ENCODE measurements at regions not wholly inside any gene's neighbourhood (a gene's known extent, or its start where the extent isn't known, plus 50 kb on each side); places are given as distances from the start of the nearest gene placed in this dataset.

- no peaks in the 10 kb centered on the region for H3F3A ChIP-seq (ENCODE audit: low read depth)
- no peak overlapping the region for H3K4me2 ChIP-seq (ENCODE audit: low read depth, low read length, poor library complexity, severe bottlenecking)
- H2AFZ ChIP-seq (ENCODE audit: low read length): no peak overlapping the region
- no peaks in the 10 kb centered on the region for H3K36me3 ChIP-seq (ENCODE audit: insufficient read depth, low read length)
- H3K79me2 ChIP-seq (ENCODE audit: insufficient read depth, low read length): no peaks in the 10 kb centered on the region
- no peak overlapping the region for H3K9ac ChIP-seq (ENCODE audit: low read depth, low read length, poor library complexity, severe bottlenecking)
- no peak overlapping the region for H3K4me3 ChIP-seq (ENCODE audit: low read length, poor library complexity, severe bottlenecking)
- no peaks in the 10 kb centered on the region for H3K4me1 ChIP-seq (ENCODE audit: insufficient read depth, low read length, poor library complexity, severe bottlenecking)
- 0 out of 2 replicates have a peak, but pooled peaks cover 3% of the 10 kb centered on the region for H3K9me3 ChIP-seq (ENCODE audit: insufficient read depth, low read depth, low read length)
- TF ChIP-seq EZH2phosphoT487 (IDR thresholded peaks at IDR 0.05; ENCODE audit: borderline replicate concordance): no peak
- TF ChIP-seq CTCF (conservative IDR thresholded peaks at IDR 0.05; ENCODE audit: low read length): no peak
- H4K20me1 ChIP-seq (ENCODE audit: insufficient read depth, low read length, poor library complexity, severe bottlenecking): no peaks in the 10 kb centered on the region
- H3K9me2 ChIP-seq (replicated peaks; ENCODE audit: low read depth, low read length): no peaks in the 10 kb centered on the region
- no peaks in the 10 kb centered on the region for H3K27me3 ChIP-seq (ENCODE audit: insufficient read depth, low read length, poor library complexity, severe bottlenecking)
Observed at GRCh38 chr9:116015855-116016254, 137.7 kb upstream of the PAPPA start.

DNA sequence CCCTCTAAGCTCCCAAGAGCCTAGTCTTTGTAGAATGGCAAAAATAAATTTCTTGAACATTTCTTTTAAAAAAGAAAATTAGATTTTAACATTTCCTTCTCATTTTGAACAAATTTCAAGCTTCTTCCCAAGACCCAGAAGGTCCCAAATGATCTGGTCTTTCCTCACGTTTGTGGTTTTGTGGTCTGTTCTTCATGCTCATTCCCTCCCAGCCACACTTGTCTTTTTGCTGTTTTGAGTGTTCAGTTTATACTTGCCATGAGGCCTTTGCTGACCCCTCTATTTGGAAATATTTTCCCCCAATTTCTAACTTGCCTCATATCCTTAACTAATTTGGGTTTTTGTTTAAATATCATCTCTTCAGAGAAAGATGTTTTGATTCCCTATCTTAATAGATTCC lies 133.4 kb upstream of the PAPPA start:
- Histone ChIP-seq H2AFZ (ENCODE audit: low read length) (no peak overlapping the region), H3K27me3 (ENCODE audit: insufficient read depth, low read length, poor library complexity, severe bottlenecking) (no peaks in the 10 kb centered on the region), H3K4me3 (ENCODE audit: low read length, poor library complexity, severe bottlenecking) (no peak overlapping the region), H3K36me3 (ENCODE audit: insufficient read depth, low read length) (no peaks in the 10 kb centered on the region), H3K9me3 (ENCODE audit: insufficient read depth, low read depth, low read length) (no peaks in the 10 kb centered on the region), H4K20me1 (ENCODE audit: insufficient read depth, low read length, poor library complexity, severe bottlenecking) (no peaks in the 10 kb centered on the region), H3K9ac (ENCODE audit: low read depth, low read length, poor library complexity, severe bottlenecking) (no peak overlapping the region), H3K4me2 (ENCODE audit: low read depth, low read length, poor library complexity, severe bottlenecking) (no peak overlapping the region), H3K79me2 (ENCODE audit: insufficient read depth, low read length) (no peaks in the 10 kb centered on the region), H3F3A (ENCODE audit: low read depth) (no peaks in the 10 kb centered on the region), H3K4me1 (ENCODE audit: insufficient read depth, low read length, poor library complexity, severe bottlenecking) (no peaks in the 10 kb centered on the region), H3K9me2 (replicated peaks; ENCODE audit: low read depth, low read length) (no peaks in the 10 kb centered on the region)
- TF ChIP-seq EZH2phosphoT487 (IDR thresholded peaks at IDR 0.05; ENCODE audit: borderline replicate concordance) (no peak), CTCF (conservative IDR thresholded peaks at IDR 0.05; ENCODE audit: low read length) (no peak)

DNA sequence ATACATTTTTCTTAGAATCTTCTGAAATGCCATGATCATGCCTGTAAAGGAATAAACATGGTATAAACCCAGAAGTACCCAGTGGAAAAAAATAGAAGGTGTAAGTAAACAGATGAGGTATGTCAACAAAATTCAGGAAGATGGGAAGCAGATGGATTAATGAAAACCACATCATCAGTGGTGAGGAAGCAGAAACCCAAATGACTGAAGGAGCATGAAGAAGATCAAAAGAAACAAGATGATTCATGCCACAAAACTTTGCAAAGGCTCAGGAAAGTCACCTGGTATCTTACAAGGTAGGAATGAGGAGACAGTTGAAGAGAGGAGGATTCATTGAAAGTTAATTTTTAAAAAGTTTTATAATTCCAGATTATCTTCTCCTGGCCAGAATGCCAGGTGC lies 132.8 kb upstream of the PAPPA start:
- Histone ChIP-seq H3F3A (ENCODE audit: low read depth) (no peaks in the 10 kb centered on the region), H3K9ac (ENCODE audit: low read depth, low read length, poor library complexity, severe bottlenecking) (no peak overlapping the region), H3K9me2 (replicated peaks; ENCODE audit: low read depth, low read length) (no peaks in the 10 kb centered on the region), H3K27me3 (ENCODE audit: insufficient read depth, low read length, poor library complexity, severe bottlenecking) (no peaks in the 10 kb centered on the region), H3K4me1 (ENCODE audit: insufficient read depth, low read length, poor library complexity, severe bottlenecking) (no peaks in the 10 kb centered on the region), H3K4me2 (ENCODE audit: low read depth, low read length, poor library complexity, severe bottlenecking) (no peak overlapping the region), H3K9me3 (ENCODE audit: insufficient read depth, low read depth, low read length) (no peaks in the 10 kb centered on the region), H2AFZ (ENCODE audit: low read length) (no peak overlapping the region), H3K36me3 (ENCODE audit: insufficient read depth, low read length) (no peaks in the 10 kb centered on the region), H4K20me1 (ENCODE audit: insufficient read depth, low read length, poor library complexity, severe bottlenecking) (no peaks in the 10 kb centered on the region), H3K79me2 (ENCODE audit: insufficient read depth, low read length) (no peaks in the 10 kb centered on the region), H3K4me3 (ENCODE audit: low read length, poor library complexity, severe bottlenecking) (no peak overlapping the region)
- TF ChIP-seq EZH2phosphoT487 (IDR thresholded peaks at IDR 0.05; ENCODE audit: borderline replicate concordance) (no peak), CTCF (conservative IDR thresholded peaks at IDR 0.05; ENCODE audit: low read length) (no peak)

Measured in Loucy (cell line).